MCF 10A (cell line): ENCODE measurements at regions not wholly inside any gene's neighbourhood (a gene's known extent, or its start where the extent isn't known, plus 50 kb on each side); places are given as distances from the start of the nearest gene placed in this dataset.

Experiments
- BruUV-seq: library from RNA; stranded (reverse); fragments of 400-500 nt; replicated peaks from 2 replicates; lab custom pipeline; 2021; lab: Mats Ljungman, UMichigan
- CTCF ChIA-PET: fragments of 300-600 bp; sonication (Branson Sonifier 250); formaldehyde crosslinking; extraction: SDS; loops from one replicate; lab custom pipeline; 2021; ENCODE audit warnings: antibody characterized with exemption, inconsistent platforms; lab: Yijun Ruan, JAX
- POLR2A ChIA-PET: fragments of 300-600, 350-650 bp; sonication (Branson Sonifier 250); formaldehyde crosslinking; extraction: SDS; loops from one replicate; lab custom pipeline; 2020; ENCODE audit warnings: antibody characterized with exemption, inconsistent platforms; lab: Yijun Ruan, JAX
- DNase-seq: peaks from one replicate; pipeline ENCODE4 v3.0.0-alpha.2; 2018; ENCODE audit not compliant: unreplicated experiment
- H3K27ac Mint-ChIP-seq: one replicate; pipeline ENCODE4 v1.8.0; 2022; ENCODE audit warnings: mild to moderate bottlenecking, low read depth, mixed read lengths; ENCODE audit not compliant: unreplicated experiment
- H3K27me3 Mint-ChIP-seq: one replicate; pipeline ENCODE4 v1.8.0; 2022; ENCODE audit warnings: mixed read lengths; ENCODE audit not compliant: insufficient read depth, unreplicated experiment
- H3K36me3 Mint-ChIP-seq: one replicate; pipeline ENCODE4 v1.8.0; 2022; ENCODE audit warnings: mild to moderate bottlenecking, moderate library complexity, mixed read lengths; ENCODE audit not compliant: insufficient read depth, unreplicated experiment
- H3K4me1 Mint-ChIP-seq: one replicate; pipeline ENCODE4 v1.8.0; 2022; ENCODE audit warnings: mixed read lengths; ENCODE audit not compliant: insufficient read depth, unreplicated experiment
- H3K4me3 Mint-ChIP-seq: one replicate; pipeline ENCODE4 v1.8.0; 2022; ENCODE audit warnings: mild to moderate bottlenecking, moderate library complexity, mixed read lengths; ENCODE audit not compliant: unreplicated experiment
- H3K9me3 Mint-ChIP-seq: one replicate; pipeline ENCODE4 v1.8.0; 2022; ENCODE audit warnings: mixed read lengths; ENCODE audit not compliant: unreplicated experiment
- intact Hi-C: fragments of 100-400 bp; cut with micrococcal nuclease; formaldehyde crosslinking; loops from 2 replicates; pipeline ENCODE4 v1.14.1; 2022
- TF ChIP-seq, protein P1 (sequence below): fragments of 200-600 bp; IDR thresholded peaks from one replicate; pipeline ENCODE4 v1.8.0; 2022; ENCODE audit warnings: antibody characterized with exemption, mild to moderate bottlenecking; ENCODE audit not compliant: unreplicated experiment

DNA sequence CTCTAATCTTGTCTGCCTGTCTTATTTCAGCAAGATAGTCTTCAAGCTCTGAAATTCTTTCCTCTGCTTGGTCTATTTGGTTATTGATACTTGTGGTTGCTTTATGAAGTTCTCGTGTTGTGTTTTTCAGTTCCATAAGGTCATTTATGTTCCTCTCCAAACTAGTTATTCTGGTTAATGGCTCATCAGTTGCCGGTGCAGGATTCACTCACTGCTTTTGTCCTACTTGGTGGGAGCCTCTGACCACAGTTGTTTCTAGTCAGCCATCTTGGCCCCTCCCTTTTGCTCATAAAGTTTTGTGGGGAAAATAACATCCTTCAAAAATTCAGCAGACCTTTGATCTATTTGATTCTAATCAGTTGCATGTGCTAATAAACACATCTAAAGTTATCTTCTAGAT is 158.6 kb upstream of the PARD3B start:
- intact Hi-C loops = no loop called here
- POLR2A ChIA-PET = no interaction called here
- no peaks in the 10 kb centered on the region for H3K27me3 Mint-ChIP-seq

GRCh38 chr2:204389120-204389519 is 156.2 kb upstream of the PARD3B start:
- CTCF ChIA-PET = no interaction called here
- DNase-seq = no peak
- Mint-ChIP-seq H3K4me1 (no peaks in the 10 kb centered on the region), H3K27me3 (no peaks in the 10 kb centered on the region), H3K27ac (no peak overlapping the region), H3K4me3 (no peak overlapping the region), H3K9me3 (peaks cover 7% of the 10 kb centered on the region), H3K36me3 (no peaks in the 10 kb centered on the region)
- intact Hi-C loops = no loop called here
- BruUV-seq = no TSS peak
- POLR2A ChIA-PET = no interaction called here
- TF ChIP-seq, protein P1, sequence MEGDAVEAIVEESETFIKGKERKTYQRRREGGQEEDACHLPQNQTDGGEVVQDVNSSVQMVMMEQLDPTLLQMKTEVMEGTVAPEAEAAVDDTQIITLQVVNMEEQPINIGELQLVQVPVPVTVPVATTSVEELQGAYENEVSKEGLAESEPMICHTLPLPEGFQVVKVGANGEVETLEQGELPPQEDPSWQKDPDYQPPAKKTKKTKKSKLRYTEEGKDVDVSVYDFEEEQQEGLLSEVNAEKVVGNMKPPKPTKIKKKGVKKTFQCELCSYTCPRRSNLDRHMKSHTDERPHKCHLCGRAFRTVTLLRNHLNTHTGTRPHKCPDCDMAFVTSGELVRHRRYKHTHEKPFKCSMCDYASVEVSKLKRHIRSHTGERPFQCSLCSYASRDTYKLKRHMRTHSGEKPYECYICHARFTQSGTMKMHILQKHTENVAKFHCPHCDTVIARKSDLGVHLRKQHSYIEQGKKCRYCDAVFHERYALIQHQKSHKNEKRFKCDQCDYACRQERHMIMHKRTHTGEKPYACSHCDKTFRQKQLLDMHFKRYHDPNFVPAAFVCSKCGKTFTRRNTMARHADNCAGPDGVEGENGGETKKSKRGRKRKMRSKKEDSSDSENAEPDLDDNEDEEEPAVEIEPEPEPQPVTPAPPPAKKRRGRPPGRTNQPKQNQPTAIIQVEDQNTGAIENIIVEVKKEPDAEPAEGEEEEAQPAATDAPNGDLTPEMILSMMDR = no peak

More for the DNA sequence above, 158.6 kb upstream of the PARD3B start:
- no peaks in the 10 kb centered on the region for H3K36me3 Mint-ChIP-seq
- TF ChIP-seq, protein P1 = no peak
- CTCF ChIA-PET = no interaction called here
- no peak for DNase-seq
- H3K4me1 Mint-ChIP-seq = no peaks in the 10 kb centered on the region
- peaks cover 7% of the 10 kb centered on the region for H3K9me3 Mint-ChIP-seq
- BruUV-seq = no TSS peak
- H3K27ac Mint-ChIP-seq = no peak overlapping the region
- H3K4me3 Mint-ChIP-seq = no peak overlapping the region

DNA sequence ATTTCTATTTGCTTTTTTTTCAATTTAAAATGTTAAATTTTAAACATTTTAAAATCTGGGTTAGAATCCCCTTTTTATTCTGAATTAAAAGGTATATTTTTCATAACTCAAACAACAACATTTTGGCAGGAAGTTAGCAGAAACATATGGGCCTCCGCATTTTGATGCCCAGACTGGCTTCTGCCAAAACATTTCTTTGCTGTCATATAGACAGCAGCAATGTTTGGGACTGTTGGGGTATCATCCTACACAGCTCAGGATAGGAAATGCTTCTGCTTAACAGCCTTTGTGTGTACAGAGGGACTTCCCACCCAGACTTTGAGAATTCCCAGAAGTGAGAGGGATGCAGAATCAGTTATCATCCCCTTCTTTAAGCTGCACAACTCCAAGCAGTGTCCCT is 155.4 kb upstream of the PARD3B start:
- BruUV-seq = no TSS peak

GRCh38 chr2:204395539-204395938 is 149.7 kb upstream of the PARD3B start:
- TF ChIP-seq, protein P1 = no peak
- ChIA-PET CTCF (interaction anchor here (1.5 kb wide), 1 partner anchor 24 kb away, joined by 6 read pairs; no protein-coding TSS in a partner anchor), POLR2A (no interaction called here)
- H3K4me3 Mint-ChIP-seq = no peak overlapping the region
- H3K27ac Mint-ChIP-seq = no peak overlapping the region
- DNase-seq = no peak
- BruUV-seq = no TSS peak
- no peaks in the 10 kb centered on the region for H3K36me3 Mint-ChIP-seq
- no peaks in the 10 kb centered on the region for H3K9me3 Mint-ChIP-seq
- no peaks in the 10 kb centered on the region for H3K4me1 Mint-ChIP-seq
- H3K27me3 Mint-ChIP-seq = no peaks in the 10 kb centered on the region
- intact Hi-C loops = no loop called here

More for the DNA sequence above, 155.4 kb upstream of the PARD3B start:
- Mint-ChIP-seq H3K27ac (no peak overlapping the region), H3K4me3 (no peak overlapping the region), H3K9me3 (peaks cover 5% of the 10 kb centered on the region), H3K36me3 (no peaks in the 10 kb centered on the region), H3K27me3 (no peaks in the 10 kb centered on the region), H3K4me1 (no peaks in the 10 kb centered on the region)
- TF ChIP-seq, protein P1 = no peak
- intact Hi-C loops = no loop called here
- ChIA-PET POLR2A (no interaction called here), CTCF (no interaction called here)
- no peak for DNase-seq
